HCT116 (cell line): ENCODE measurements at regions not wholly inside any gene's neighbourhood (a gene's known extent, or its start where the extent isn't known, plus 50 kb on each side); places are given as distances from the start of the nearest gene placed in this dataset.

Experiments used
- ATAC-seq: fragments of 200-7000 bp; cut with Tn5 transposase; 2 replicates; pipeline ENCODE4 v1.9.1; 2020; ENCODE audit warnings: mild to moderate bottlenecking, moderate library complexity
- BruUV-seq: library from RNA; stranded (reverse); fragments of 400-500 nt; replicated peaks from 2 replicates; lab custom pipeline; 2021; lab: Mats Ljungman, UMichigan
- CTCF ChIA-PET: fragments of 300-600 bp; sonication (Branson Sonifier 250); formaldehyde crosslinking; loops from one replicate; lab custom pipeline; 2021; ENCODE audit warnings: antibody characterized with exemption; lab: Charles Lee
- POLR2A ChIA-PET: fragments of 300-600, 350-600 bp; sonication (Branson Sonifier 250); formaldehyde crosslinking; loops from one replicate; lab custom pipeline; 2021; ENCODE audit warnings: antibody characterized with exemption; lab: Charles Lee
- RAD21 ChIA-PET, 2 experiments: fragments of 300-600 bp; sonication (Branson Sonifier 250); formaldehyde crosslinking; loops; one replicate each; lab custom pipeline; 2023; ENCODE audit warnings: low total read pairs in 2 of 2; ENCODE audit not compliant: uncharacterized antibody in 2 of 2, unreplicated experiment in 2 of 2, low non-redundant PET in 1 of 2; lab: Charles Lee
- DNase-seq: peaks from one replicate; pipeline ENCODE4 v3.0.0-alpha.2; 2010; ENCODE audit warnings: low read depth, low spot score
- H2AFZ ChIP-seq: fragments of 200-600 bp; shearing (Covaris generic), sonication (generic); 2 replicates; pipeline ENCODE4 v1.6.1; 2017; ENCODE audit warnings: low read depth, mixed run types, mixed read lengths, antibody characterized with exemption, low read length; ENCODE audit not compliant: poor library complexity, severe bottlenecking
- H3K27ac ChIP-seq: 2 replicates; pipeline ENCODE4 v1.5.1; 2012; ENCODE audit warnings: low read depth, low read length
- H3K27me3 ChIP-seq: fragments of 200-600 bp; sonication (generic); 2 replicates; pipeline ENCODE4 v1.6.1; 2016; ENCODE audit warnings: mixed run types, low read length, mixed read lengths; ENCODE audit not compliant: insufficient read depth
- H3K36me3 ChIP-seq, 2 experiments: fragments of 200-500 bp in 1 of 2; fragments of 200-600 bp in 1 of 2; sonication (Bioruptor generic) in 1 of 2; sonication (generic) in 1 of 2; 2 replicates each; pipeline versions ENCODE4 v1.5.1 to v1.6.1; 2014 to 2016; ENCODE audit warnings: low read length in 2 of 2, inconsistent platforms in 1 of 2, mixed read lengths in 1 of 2, mixed run types in 1 of 2; ENCODE audit not compliant: insufficient read depth in 2 of 2, control insufficient read depth in 1 of 2
- H3K4me1 ChIP-seq, 2 experiments: fragments of 200-600 bp in 1 of 2; sonication (generic) in 1 of 2; 2 replicates each; pipeline versions ENCODE4 v1.5.1 to v1.6.1; 2012 to 2017; ENCODE audit warnings: low read length in 2 of 2, inconsistent platforms in 1 of 2, mild to moderate bottlenecking in 1 of 2, mixed read lengths in 1 of 2, mixed run types in 1 of 2, moderate library complexity in 1 of 2; ENCODE audit not compliant: insufficient read depth in 2 of 2, control insufficient read depth in 1 of 2
- H3K4me2 ChIP-seq: fragments of 200-600 bp; sonication (generic); 2 replicates; pipeline ENCODE4 v1.6.1; 2017; ENCODE audit warnings: mixed run types, low read length, mixed read lengths
- H3K4me3 ChIP-seq, 2 experiments: fragments of 200-600 bp in 1 of 2; sonication (generic) in 1 of 2; replicated peaks in 1 of 2; 2 replicates each; pipeline ENCODE4 v1.5.1; 2011 to 2016; ENCODE audit warnings: low read length in 2 of 2, control low read depth in 1 of 2, low read depth in 1 of 2, mild to moderate bottlenecking in 1 of 2, mixed read lengths in 1 of 2, mixed run types in 1 of 2
- H3K79me2 ChIP-seq: fragments of 200-600 bp; sonication (generic); 2 replicates; pipeline ENCODE4 v1.6.1; 2017; ENCODE audit warnings: mild to moderate bottlenecking, mixed run types, low read length, moderate library complexity, mixed read lengths; ENCODE audit not compliant: insufficient read depth
- H3K9ac ChIP-seq: fragments of 200-600 bp; sonication (generic); 2 replicates; pipeline ENCODE4 v1.6.1; 2016; ENCODE audit warnings: low read length, mixed read lengths
- H3K9me2 ChIP-seq: fragments of 200-600 bp; sonication (generic), shearing (Covaris generic); 2 replicates; pipeline ENCODE4 v1.6.1; 2017; ENCODE audit warnings: mixed run types, mild to moderate bottlenecking, moderate library complexity; ENCODE audit not compliant: insufficient read depth
- H3K9me3 ChIP-seq, 2 experiments: fragments of 200-500 bp in 1 of 2; fragments of 200-600 bp in 1 of 2; sonication (Bioruptor generic) in 1 of 2; sonication (generic) in 1 of 2; 2 replicates each; pipeline ENCODE4 v1.6.1; 2014 to 2017; ENCODE audit warnings: low read length in 2 of 2, mixed read lengths in 2 of 2, inconsistent platforms in 1 of 2, low read depth in 1 of 2, mild to moderate bottlenecking in 1 of 2, mixed run types in 1 of 2, moderate library complexity in 1 of 2; ENCODE audit not compliant: control insufficient read depth in 1 of 2, insufficient read depth in 1 of 2
- H4K20me1 ChIP-seq: fragments of 200-600 bp; sonication (generic), shearing (Covaris generic); 2 replicates; pipeline ENCODE4 v1.6.1; 2017; ENCODE audit warnings: mixed run types, mild to moderate bottlenecking, moderate library complexity; ENCODE audit not compliant: insufficient read depth
- CTCF ChIP-seq, 3 experiments: fragments of 200-600 bp in 1 of 3; sonication (generic) in 1 of 3; IDR thresholded peaks in 2 of 3; conservative IDR thresholded peaks in 1 of 3; 2 replicates each; pipeline ENCODE4 v1.5.1; 2012 to 2017; ENCODE audit warnings: low read depth in 2 of 3, low read length in 2 of 3, antibody characterized with exemption in 1 of 3, borderline replicate concordance in 1 of 3, control low read depth in 1 of 3, mild to moderate bottlenecking in 1 of 3, mixed read lengths in 1 of 3, mixed run types in 1 of 3, moderate library complexity in 1 of 3; ENCODE audit not compliant: insufficient read depth in 1 of 3
- EGR1 ChIP-seq: IDR thresholded peaks from 2 replicates; pipeline ENCODE4 v1.6.1; 2012; ENCODE audit warnings: low read depth
- ELF1 ChIP-seq: IDR thresholded peaks from 2 replicates; pipeline ENCODE4 v1.6.1; 2012; ENCODE audit warnings: low read depth, borderline replicate concordance
- FOSL1 ChIP-seq: IDR thresholded peaks from 2 replicates; pipeline ENCODE4 v1.6.1; 2012; ENCODE audit warnings: low read depth
- JUND ChIP-seq: IDR thresholded peaks from 2 replicates; pipeline ENCODE4 v1.6.1; 2012
- POLR2A ChIP-seq: IDR thresholded peaks from 2 replicates; pipeline ENCODE4 v1.7.0; 2011; ENCODE audit warnings: borderline replicate concordance; ENCODE audit not compliant: insufficient read depth, insufficient read length; ENCODE audit errors: extremely low read depth
- SP1 ChIP-seq: IDR thresholded peaks from 2 replicates; pipeline ENCODE4 v1.6.1; 2012; ENCODE audit warnings: low read depth
- SRF ChIP-seq: IDR thresholded peaks from 2 replicates; pipeline ENCODE4 v1.6.1; 2012; ENCODE audit warnings: low read depth
- YY1 ChIP-seq: IDR thresholded peaks from 2 replicates; pipeline ENCODE4 v1.6.1; 2011; ENCODE audit warnings: low read length, low read depth, moderate library complexity, mild to moderate bottlenecking; ENCODE audit not compliant: insufficient replicate concordance; ENCODE audit errors: extremely low read depth
- ZBTB33 ChIP-seq: IDR thresholded peaks from 2 replicates; pipeline ENCODE4 v1.6.1; 2011; ENCODE audit warnings: mild to moderate bottlenecking, low read length, moderate library complexity; ENCODE audit not compliant: insufficient replicate concordance; ENCODE audit errors: extremely low read depth
- ZFX ChIP-seq: fragments of 450-650 bp; IDR thresholded peaks from 2 replicates; pipeline ENCODE4 v1.6.1; 2017
- ZNF274 ChIP-seq: fragments of 200-500 bp; sonication (Bioruptor generic); IDR thresholded peaks from 2 replicates; pipeline ENCODE4 v1.6.1; 2014; ENCODE audit warnings: mild to moderate bottlenecking, low read depth, low read length, inconsistent platforms
- intact Hi-C: fragments of 100-400 bp; cut with micrococcal nuclease; formaldehyde crosslinking; loops from 2 replicates; pipeline ENCODE4 v1.10.0; 2022

GRCh38 chr4:155473420-155474095 lies 96.8 kb upstream of the MAP9 start:
- Histone ChIP-seq H2AFZ (no peak overlapping the region), H3K4me1 (peaks cover 7 to 11% of the 10 kb centered on the region in 2 experiments)
- peak; percentile 46; the same call in 1 of the 2 replicates for ATAC-seq
- TF ChIP-seq ELF1 (no peak), ZBTB33 (no peak), FOSL1 (peak; percentile 43; the same call in 1 of the 2 replicates), JUND (peak; percentile 25; the same call in 1 of the 2 replicates), POLR2A (no peak)
- TF ChIP-seq, all 23 proteins: peak for 2
- Histone ChIP-seq H3K4me3 (no peak overlapping the region), H3K9ac (no peak overlapping the region), H3K27me3 (no peaks in the 10 kb centered on the region), H3K27ac (no peak overlapping the region), H3K9me2 (no peaks in the 10 kb centered on the region), H3K9me3 (no peaks in the 10 kb centered on the region), H3K36me3 (no peaks in the 10 kb centered on the region), H3K79me2 (no peaks in the 10 kb centered on the region), H3K4me2 (peak overlapping the region; percentile 39), H4K20me1 (no peaks in the 10 kb centered on the region)
- no TSS peak for BruUV-seq
- RAD21 ChIA-PET = no interaction called here
- no peak for DNase-seq
- intact Hi-C loops = no loop called here
- CTCF ChIA-PET = no interaction called here
- POLR2A ChIA-PET = no interaction called here

GRCh38 chr4:155468282-155468681 lies 91.5 kb upstream of the MAP9 start:
- RAD21 ChIA-PET = no interaction called here
- no peak for TF ChIP-seq SP1
- TF ChIP-seq CTCF (IDR thresholded peaks at IDR 0.05 in 2 of 3, conservative IDR thresholded peaks at IDR 0.05 in 1 of 3; ENCODE audit: borderline replicate concordance in 1 of 3, insufficient read depth in 1 of 3, low read depth in 2 of 3, low read length in 2 of 3) = no peak
- TF ChIP-seq ZFX = no peak
- no peak for TF ChIP-seq YY1
- TF ChIP-seq EGR1 = no peak
- no peak for TF ChIP-seq ZNF274
- no peak for TF ChIP-seq SRF
- no peak for TF ChIP-seq ELF1

More at GRCh38 chr4:155468282-155468681, 91.5 kb upstream of the MAP9 start:
- H2AFZ ChIP-seq = no peak overlapping the region
- H3K27me3 ChIP-seq = no peaks in the 10 kb centered on the region
- intact Hi-C loops = no loop called here
- no peaks in the 10 kb centered on the region for H3K79me2 ChIP-seq
- H3K9me3 ChIP-seq = no peaks in the 10 kb centered on the region
- peaks cover 3 to 4% of the 10 kb centered on the region in 2 experiments for H3K4me1 ChIP-seq
- H3K9me2 ChIP-seq = no peaks in the 10 kb centered on the region
- no peak overlapping the region for H3K4me3 ChIP-seq
- H3K36me3 ChIP-seq = no peaks in the 10 kb centered on the region
- no peak overlapping the region for H3K9ac ChIP-seq
- no peak overlapping the region for H3K27ac ChIP-seq
- H3K4me2 ChIP-seq = no peak overlapping the region
- POLR2A ChIA-PET = no interaction called here
- DNase-seq = no peak
- no TSS peak for BruUV-seq
- no peak for ATAC-seq
- H4K20me1 ChIP-seq = no peaks in the 10 kb centered on the region
- CTCF ChIA-PET = no interaction called here
